GM12892 (cell line): ENCODE measurements at regions not wholly inside any gene's neighbourhood (a gene's known extent, or its start where the extent isn't known, plus 50 kb on each side); places are given as distances from the start of the nearest gene placed in this dataset.

ENCODE experiments used
- POLR2A ChIP-seq: IDR thresholded peaks from 2 replicates; pipeline ENCODE4 v1.6.1; 2011; ENCODE audit warnings: low read depth, low read length, control low read depth
- POLR2AphosphoS5 ChIP-seq: IDR thresholded peaks from 2 replicates; pipeline ENCODE4 v1.6.1; 2011; ENCODE audit warnings: low read depth, low read length, control low read depth

DNA sequence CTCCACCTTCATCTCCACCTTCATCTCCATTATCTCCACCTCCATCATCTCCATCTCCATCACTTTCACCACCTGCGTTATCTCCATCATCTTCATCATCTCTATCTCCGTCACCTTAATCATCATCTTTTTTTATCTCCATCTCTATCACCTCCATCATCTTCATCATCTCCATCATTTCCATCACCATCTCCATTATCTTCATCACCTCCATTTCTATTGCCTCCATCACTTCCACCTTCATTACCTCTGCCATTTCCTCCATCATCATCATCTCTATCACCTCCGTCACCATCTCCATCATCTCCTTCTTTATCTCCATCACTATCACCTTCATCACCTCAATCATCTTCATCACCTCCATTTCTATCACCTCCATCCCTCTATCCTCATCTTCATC lies 573.5 kb downstream of the TBC1D22A start:
- TF ChIP-seq POLR2AphosphoS5, result no peak
- no peak for TF ChIP-seq POLR2A
